ENCODE measurements at regions not wholly inside any gene's neighbourhood (a gene's known extent, or its start where the extent isn't known, plus 50 kb on each side); places are given as distances from the start of the nearest gene placed in this dataset.

GRCh38 chr15:25619076-25619475 lies 180.3 kb upstream of the UBE3A start:
- TF ChIP-seq CTCF (IDR thresholded peaks at IDR 0.05; ENCODE audit: insufficient read depth, low read length, poor library complexity, severe bottlenecking) (no peak), EZH2phosphoT487 (conservative IDR thresholded peaks at IDR 0.05; ENCODE audit: low read length) (no peak)

Data from SU-DHL-6 (cell line).